Trophoblast cell (in vitro differentiated cells and primary cell): ENCODE measurements at regions not wholly inside any gene's neighbourhood (a gene's known extent, or its start where the extent isn't known, plus 50 kb on each side); places are given as distances from the start of the nearest gene placed in this dataset.

Experiments
- DNase-seq, 2 donors: peaks; one replicate each; pipeline ENCODE4 v3.0.0-alpha.2; 2016
- H2AFZ ChIP-seq: 2 replicates; pipeline ENCODE4 v1.6.1; 2013; ENCODE audit warnings: low read length, moderate library complexity, mild to moderate bottlenecking; ENCODE audit not compliant: insufficient read depth, poor library complexity
- H2AK5ac ChIP-seq: 2 replicates; pipeline ENCODE4 v1.6.1; 2013; ENCODE audit warnings: mild to moderate bottlenecking, low read length
- H2BK120ac ChIP-seq: 2 replicates; pipeline ENCODE4 v1.6.1; 2013; ENCODE audit warnings: low read length, mild to moderate bottlenecking, moderate library complexity; ENCODE audit not compliant: insufficient read depth, poor library complexity
- H2BK12ac ChIP-seq: 2 replicates; pipeline ENCODE4 v1.6.1; 2013; ENCODE audit warnings: mild to moderate bottlenecking, low read length, moderate library complexity
- H2BK5ac ChIP-seq: 2 replicates; pipeline ENCODE4 v1.6.1; 2013; ENCODE audit warnings: low read length, low read depth, moderate library complexity, mild to moderate bottlenecking; ENCODE audit not compliant: poor library complexity
- H3K14ac ChIP-seq: 2 replicates; pipeline ENCODE4 v1.6.1; 2013; ENCODE audit warnings: mild to moderate bottlenecking, low read length
- H3K18ac ChIP-seq: 2 replicates; pipeline ENCODE4 v1.6.1; 2013; ENCODE audit warnings: mild to moderate bottlenecking, low read length
- H3K23ac ChIP-seq: 2 replicates; pipeline ENCODE4 v1.6.1; 2013; ENCODE audit warnings: low read length
- H3K27ac ChIP-seq: 2 replicates; pipeline ENCODE4 v1.5.1; 2013; ENCODE audit warnings: low read depth, mild to moderate bottlenecking, inconsistent platforms, low read length, moderate library complexity
- H3K27me3 ChIP-seq: 2 replicates; pipeline ENCODE4 v1.6.1; 2013; ENCODE audit warnings: inconsistent platforms, mild to moderate bottlenecking, low read length, moderate library complexity; ENCODE audit not compliant: insufficient read depth
- H3K36me3 ChIP-seq, 2 experiments: 1 replicate in 1 of 2; 2 replicates in 1 of 2; pipeline ENCODE4 v1.6.1; 2013; ENCODE audit warnings: low read length in 2 of 2, mild to moderate bottlenecking in 2 of 2, moderate library complexity in 1 of 2; ENCODE audit not compliant: insufficient read depth in 2 of 2, control insufficient read depth in 1 of 2
- H3K4ac ChIP-seq: 2 replicates; pipeline ENCODE4 v1.6.1; 2013; ENCODE audit warnings: low read depth, mild to moderate bottlenecking, low read length, moderate library complexity
- H3K4me1 ChIP-seq, 2 experiments: 1 replicate in 1 of 2; 2 replicates in 1 of 2; pipeline ENCODE4 v1.6.1; 2013; ENCODE audit warnings: low read length in 2 of 2, mild to moderate bottlenecking in 2 of 2, moderate library complexity in 1 of 2; ENCODE audit not compliant: insufficient read depth in 2 of 2, control insufficient read depth in 1 of 2
- H3K4me2 ChIP-seq: 2 replicates; pipeline ENCODE4 v1.6.1; 2013; ENCODE audit warnings: inconsistent platforms, mild to moderate bottlenecking, low read length, moderate library complexity
- H3K4me3 ChIP-seq: 2 replicates; pipeline ENCODE4 v1.5.1; 2013; ENCODE audit warnings: mild to moderate bottlenecking, low read depth, low read length, inconsistent platforms
- H3K79me1 ChIP-seq: one replicate; pipeline ENCODE4 v1.6.1; 2013; ENCODE audit warnings: low read length
- H3K79me2 ChIP-seq: 2 replicates; pipeline ENCODE4 v1.6.1; 2013; ENCODE audit warnings: low read length, mild to moderate bottlenecking; ENCODE audit not compliant: control insufficient read depth, insufficient read depth, poor library complexity
- H3K9ac ChIP-seq: 2 replicates; pipeline ENCODE4 v1.6.1; 2013; ENCODE audit warnings: mild to moderate bottlenecking, low read length
- H3K9me3 ChIP-seq: 2 replicates; pipeline ENCODE4 v1.6.1; 2013; ENCODE audit warnings: low read depth, mild to moderate bottlenecking, control low read depth, inconsistent platforms, low read length; ENCODE audit not compliant: insufficient read depth
- H4K12ac ChIP-seq: 2 replicates; pipeline ENCODE4 v1.6.1; 2013; ENCODE audit warnings: low read depth, mild to moderate bottlenecking, low read length, moderate library complexity
- H4K8ac ChIP-seq: 2 replicates; pipeline ENCODE4 v1.6.1; 2013; ENCODE audit warnings: low read depth, mild to moderate bottlenecking, low read length, moderate library complexity
- H4K91ac ChIP-seq: one replicate; pipeline ENCODE4 v1.6.1; 2013; ENCODE audit warnings: low read depth, mild to moderate bottlenecking, low read length, moderate library complexity
- WGBS: extraction: QIAGEN DNeasy Blood & Tissue Kit; methylation state at CpG from one replicate; pipeline ENCODE4 v1.1.7; 2013; ENCODE audit warnings: missing lambda C conversion rate; ENCODE audit not compliant: insufficient read length, insufficient coverage; ENCODE audit errors: extremely low coverage; 5-methylcytosine and 5-hydroxymethylcytosine counted together

GRCh38 chr18:67362906-67363305, 153.6 kb downstream of the DSEL start:
- no CpG with 5 or more reads among the region's 2 CpGs for WGBS
- H3K27ac ChIP-seq, result no peak overlapping the region
- H2AFZ ChIP-seq, result no peak overlapping the region
- H3K18ac ChIP-seq, result no peak overlapping the region
- H3K9me3 ChIP-seq, result no peaks in the 10 kb centered on the region
- no peak overlapping the region for H4K12ac ChIP-seq
- peak overlapping the region; percentile 35 for H4K91ac ChIP-seq
- peaks cover 0 to 2% of the 10 kb centered on the region in 2 experiments for H3K4me1 ChIP-seq
- no peak overlapping the region for H3K4me2 ChIP-seq
- no peak overlapping the region for H3K23ac ChIP-seq
- peaks cover 4% of the 10 kb centered on the region for H3K79me2 ChIP-seq
- H2BK12ac ChIP-seq, result peak overlapping the region; percentile 61
- H2AK5ac ChIP-seq, result no peak overlapping the region
- H3K36me3 ChIP-seq, result no peaks in the 10 kb centered on the region
- no peak overlapping the region for H3K4ac ChIP-seq
- H3K79me1 ChIP-seq, result peaks cover 10% of the 10 kb centered on the region
- no peak overlapping the region for H2BK5ac ChIP-seq
- no peak overlapping the region for H3K9ac ChIP-seq
- H3K14ac ChIP-seq, result no peak overlapping the region
- H4K8ac ChIP-seq, result no peak overlapping the region
- H3K27me3 ChIP-seq, result no peaks in the 10 kb centered on the region
- no peak overlapping the region for H3K4me3 ChIP-seq
- H2BK120ac ChIP-seq, result no peak overlapping the region
- DNase-seq, result no peak

- H3K9me3 ChIP-seq, result no peaks in the 10 kb centered on the region
- H2AK5ac ChIP-seq, result no peak overlapping the region
- no peak overlapping the region for H3K4me3 ChIP-seq
- H4K91ac ChIP-seq, result no peak overlapping the region
- H3K18ac ChIP-seq, result no peak overlapping the region
- peak overlapping the region; percentile 92 for H3K27ac ChIP-seq
- H3K4me1 ChIP-seq, result no peaks in the 10 kb centered on the region
- H3K79me2 ChIP-seq, result peaks cover 4% of the 10 kb centered on the region
- H3K27me3 ChIP-seq, result no peaks in the 10 kb centered on the region
- WGBS, result no CpG with 5 or more reads among the region's 8 CpGs
- H3K79me1 ChIP-seq, result peaks cover 10% of the 10 kb centered on the region
- H3K14ac ChIP-seq, result no peak overlapping the region
- no peak overlapping the region for H3K23ac ChIP-seq
- H2BK12ac ChIP-seq, result no peak overlapping the region
- peak overlapping the region; percentile 43 for H2BK120ac ChIP-seq
- H4K8ac ChIP-seq, result no peak overlapping the region
- no peak overlapping the region for H3K4me2 ChIP-seq
- no peak overlapping the region for H3K4ac ChIP-seq
- H2BK5ac ChIP-seq, result no peak overlapping the region
- DNase-seq, result peak; percentile 77 to 91
- H2AFZ ChIP-seq, result no peak overlapping the region
- no peak overlapping the region for H3K9ac ChIP-seq
- H3K36me3 ChIP-seq, result no peaks in the 10 kb centered on the region
- H4K12ac ChIP-seq, result no peak overlapping the region
Observed at GRCh38 chr18:67359873-67360838, 156.4 kb downstream of the DSEL start.

- no CpG with 5 or more reads among the region's 8 CpGs for WGBS
Observed at GRCh38 chr18:67358947-67359346, 157.6 kb downstream of the DSEL start.

GRCh38 chr18:67354692-67355091, 161.8 kb downstream of the DSEL start:
- Histone ChIP-seq H3K4me2 (no peak overlapping the region), H4K91ac (no peak overlapping the region), H3K36me3 (no peaks in the 10 kb centered on the region), H4K12ac (no peak overlapping the region), H4K8ac (no peak overlapping the region), H2BK120ac (no peak overlapping the region), H3K79me1 (peaks cover 10% of the 10 kb centered on the region), H3K4me1 (peaks cover 0 to 2% of the 10 kb centered on the region in 2 experiments), H3K14ac (no peak overlapping the region), H3K9me3 (no peaks in the 10 kb centered on the region), H2BK12ac (no peak overlapping the region), H2AFZ (no peak overlapping the region), H2AK5ac (no peak overlapping the region), H3K27me3 (no peaks in the 10 kb centered on the region), H3K27ac (no peak overlapping the region), H3K18ac (no peak overlapping the region), H2BK5ac (no peak overlapping the region), H3K79me2 (peaks cover 4% of the 10 kb centered on the region), H3K23ac (no peak overlapping the region), H3K4me3 (no peak overlapping the region), H3K4ac (no peak overlapping the region), H3K9ac (no peak overlapping the region)
- WGBS, result no CpG with 5 or more reads among the region's 4 CpGs
- no peak for DNase-seq

More at GRCh38 chr18:67358947-67359346, 157.6 kb downstream of the DSEL start:
- peak overlapping the region; percentile 86 for H2BK5ac ChIP-seq
- H3K36me3 ChIP-seq, result no peaks in the 10 kb centered on the region
- peak overlapping the region; percentile 99 for H2BK12ac ChIP-seq
- peaks cover 4% of the 10 kb centered on the region for H3K79me2 ChIP-seq
- H3K4me3 ChIP-seq, result no peak overlapping the region
- H2BK120ac ChIP-seq, result peak overlapping the region; percentile 95
- H3K14ac ChIP-seq, result peak overlapping the region; percentile 68
- H3K18ac ChIP-seq, result peak overlapping the region; percentile 61
- no peaks in the 10 kb centered on the region for H3K27me3 ChIP-seq
- no peak overlapping the region for H2AFZ ChIP-seq
- H3K4ac ChIP-seq, result no peak overlapping the region
- H3K23ac ChIP-seq, result no peak overlapping the region
- H2AK5ac ChIP-seq, result peak overlapping the region; percentile 95
- no peak overlapping the region for H3K9ac ChIP-seq
- H3K4me1 ChIP-seq, result peaks cover 0 to 2% of the 10 kb centered on the region in 2 experiments
- H4K91ac ChIP-seq, result peak overlapping the region; percentile 94
- H3K9me3 ChIP-seq, result no peaks in the 10 kb centered on the region
- no peak overlapping the region for H4K8ac ChIP-seq
- no peak overlapping the region for H3K4me2 ChIP-seq
- H4K12ac ChIP-seq, result peak overlapping the region; percentile 69
- H3K27ac ChIP-seq, result no peak overlapping the region
- H3K79me1 ChIP-seq, result peaks cover 10% of the 10 kb centered on the region
- no peak for DNase-seq
